Choroid plexus epithelial cell (primary cell): ENCODE measurements at regions not wholly inside any gene's neighbourhood (a gene's known extent, or its start where the extent isn't known, plus 50 kb on each side); places are given as distances from the start of the nearest gene placed in this dataset.

Source experiments
- DNase-seq: peaks from one replicate; pipeline ENCODE4 v3.0.0-alpha.2; 2010; ENCODE audit warnings: low read depth
- H3K4me3 ChIP-seq: 2 replicates; pipeline ENCODE4 v1.5.1; 2011; ENCODE audit warnings: low read depth, mild to moderate bottlenecking, control low read depth, low read length, moderate library complexity
- CTCF ChIP-seq: conservative IDR thresholded peaks from 2 replicates; pipeline ENCODE4 v1.5.1; 2011; ENCODE audit warnings: low read depth, mild to moderate bottlenecking, control low read depth, inconsistent platforms, low read length, moderate library complexity

- no peak for DNase-seq
- no peak overlapping the region for H3K4me3 ChIP-seq
- no peak for TF ChIP-seq CTCF
Observed at GRCh38 chr11:15698855-15699254, 584.1 kb downstream of the INSC start.

GRCh38 chr11:15699978-15700377 is 585.3 kb downstream of the INSC start:
- DNase-seq: no peak
- TF ChIP-seq CTCF: no peak
- no peak overlapping the region for H3K4me3 ChIP-seq

GRCh38 chr11:15700456-15700855 is 585.7 kb downstream of the INSC start:
- TF ChIP-seq CTCF: no peak
- H3K4me3 ChIP-seq: no peak overlapping the region
- no peak for DNase-seq

GRCh38 chr11:15704064-15704463 is 589.3 kb downstream of the INSC start:
- TF ChIP-seq CTCF: no peak
- no peak overlapping the region for H3K4me3 ChIP-seq
- DNase-seq: no peak

- no peak for TF ChIP-seq CTCF
- H3K4me3 ChIP-seq: no peak overlapping the region
- DNase-seq: no peak
Observed at GRCh38 chr11:15704556-15704955, 589.8 kb downstream of the INSC start.

GRCh38 chr11:15705891-15706290 is 591.2 kb downstream of the INSC start:
- no peak for TF ChIP-seq CTCF
- no peak overlapping the region for H3K4me3 ChIP-seq
- no peak for DNase-seq

- H3K4me3 ChIP-seq: no peak overlapping the region
- no peak for TF ChIP-seq CTCF
- DNase-seq: no peak
Observed at GRCh38 chr11:15707194-15707593, 592.5 kb downstream of the INSC start.
